ENCODE measurements at regions not wholly inside any gene's neighbourhood (a gene's known extent, or its start where the extent isn't known, plus 50 kb on each side); places are given as distances from the start of the nearest gene placed in this dataset.

GRCh38 chr22:25465949-25466348, 98.5 kb upstream of the GRK3 start:
- H3K4me3 ChIP-seq, result no peak overlapping the region
- Mint-ChIP-seq H3K4me1 (peaks cover 13% of the 10 kb centered on the region), H3K4me3 (no peak overlapping the region), H3K27ac (no peak overlapping the region), H3K27me3 (ENCODE audit: insufficient read depth, low read depth, poor library complexity) (peaks cover 14% of the 10 kb centered on the region), H3K9me3 (no peaks in the 10 kb centered on the region; the same call in 2 of the 3 replicates), H3K36me3 (ENCODE audit: low read depth) (peaks cover 40% of the 10 kb centered on the region)
- ATAC-seq, result no peak
- H3K79me2 ChIP-seq (replicated peaks; ENCODE audit: insufficient read depth), result no peaks in the 10 kb centered on the region
- no peaks in the 10 kb centered on the region for H3K9me2 ChIP-seq (ENCODE audit: insufficient read depth)
- H3K4me1 ChIP-seq (ENCODE audit: insufficient read depth), result peaks cover 4% of the 10 kb centered on the region
- no peak for TF ChIP-seq CTCF (conservative IDR thresholded peaks at IDR 0.05; ENCODE audit: low read depth in 2 of 2)
- TF ChIP-seq STAT1 (IDR thresholded peaks at IDR 0.05; ENCODE audit: unreplicated experiment), result no peak
- TF ChIP-seq JUNB (IDR thresholded peaks at IDR 0.05; ENCODE audit: unreplicated experiment), result no peak
- TF ChIP-seq REST (IDR thresholded peaks at IDR 0.05; ENCODE audit: unreplicated experiment), result no peak
- TF ChIP-seq NANOG (IDR thresholded peaks at IDR 0.05; ENCODE audit: borderline replicate concordance), result no peak
- TF ChIP-seq ZNF331 (CRISPR knock-in tag; IDR thresholded peaks at IDR 0.05; ENCODE audit: low read depth), result no peak
- TF ChIP-seq CREB1 (CRISPR knock-in tag; IDR thresholded peaks at IDR 0.05; ENCODE audit: low read depth), result no peak
- TF ChIP-seq EZH2 (IDR thresholded peaks at IDR 0.05; ENCODE audit: low read depth, unreplicated experiment), result no peak
- TF ChIP-seq POLR2AphosphoS5 (IDR thresholded peaks at IDR 0.05; ENCODE audit: low read depth), result no peak
- no peak for TF ChIP-seq ZNF462 (CRISPR knock-in tag; IDR thresholded peaks at IDR 0.05)
- no peak for TF ChIP-seq EZH2phosphoT487 (IDR thresholded peaks at IDR 0.05; ENCODE audit: unreplicated experiment)
- no peak for TF ChIP-seq ZNF114 (CRISPR knock-in tag; IDR thresholded peaks at IDR 0.05)
- no peak for TF ChIP-seq ETS1 (IDR thresholded peaks at IDR 0.05)
- H3K27me3 ChIP-seq (ENCODE audit: insufficient read depth), result no peaks in the 10 kb centered on the region
- H3K27ac ChIP-seq (ENCODE audit: low read depth), result no peak overlapping the region
- no peak overlapping the region for H2AFZ ChIP-seq
- peaks cover 4% of the 10 kb centered on the region; the same call in 1 of the 2 replicates for H3F3A ChIP-seq (replicated peaks; ENCODE audit: low read depth)
- no peak for DNase-seq (ENCODE audit: low spot score)
- H4K20me1 ChIP-seq (replicated peaks; ENCODE audit: insufficient read depth), result peaks cover 17% of the 10 kb centered on the region
- peaks cover 4% of the 10 kb centered on the region for H3K36me3 ChIP-seq (ENCODE audit: insufficient read depth)
- H3K4me2 ChIP-seq, result no peak overlapping the region

Measured in GM23338 (cell line).